Stimulated activated CD4-positive, alpha-beta T cell treated with anti-CD3 and anti-CD28 coated beads, Interleukin-15, amount 100 ng/mL, for 24 hours (primary cell): ENCODE measurements at regions not wholly inside any gene's neighbourhood (a gene's known extent, or its start where the extent isn't known, plus 50 kb on each side); places are given as distances from the start of the nearest gene placed in this dataset.
A peak's percentile ranks its signal among the peaks of the same experiment; 100 is the strongest.

Experiments
- DNase-seq: peaks from one replicate; pipeline ENCODE4 v3.0.0-alpha.2; 2020

DNA sequence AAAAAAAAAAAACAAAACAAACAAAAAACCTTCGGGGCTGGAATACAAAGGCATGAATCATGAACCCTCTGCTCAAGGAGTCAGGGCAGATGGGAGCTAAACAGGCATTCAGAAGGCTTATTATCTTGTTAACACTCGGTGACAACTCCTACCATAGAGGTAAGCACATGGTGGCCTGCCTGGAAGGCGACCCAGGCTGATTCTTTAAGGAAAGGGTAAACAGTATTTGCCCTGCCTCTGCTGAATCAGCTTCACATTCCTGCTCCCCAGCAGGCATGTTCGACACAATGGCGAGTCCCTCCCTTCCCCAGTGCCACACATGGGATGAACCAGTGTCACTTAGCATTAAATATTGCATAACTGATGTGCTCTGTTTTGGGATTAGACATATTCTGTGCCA is 191.9 kb downstream of the ARL4C start:
- no peak for DNase-seq

DNA sequence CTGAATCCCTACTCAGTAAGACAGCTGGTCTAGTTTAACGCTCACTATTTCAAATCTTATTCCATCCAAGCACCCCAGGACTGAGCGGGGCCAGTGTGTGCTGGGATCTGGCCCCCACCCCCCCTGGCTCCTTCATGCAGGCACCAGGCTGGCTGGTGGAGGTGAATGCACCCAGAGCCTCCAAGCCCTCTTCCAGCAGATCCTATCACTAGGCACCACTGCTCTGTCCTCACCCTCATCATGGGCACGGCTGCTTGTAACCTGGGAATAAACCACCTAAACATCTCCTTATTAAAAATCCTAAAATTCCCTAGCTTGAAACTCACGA is 194.3 kb downstream of the ARL4C start:
- DNase-seq: no peak

DNA sequence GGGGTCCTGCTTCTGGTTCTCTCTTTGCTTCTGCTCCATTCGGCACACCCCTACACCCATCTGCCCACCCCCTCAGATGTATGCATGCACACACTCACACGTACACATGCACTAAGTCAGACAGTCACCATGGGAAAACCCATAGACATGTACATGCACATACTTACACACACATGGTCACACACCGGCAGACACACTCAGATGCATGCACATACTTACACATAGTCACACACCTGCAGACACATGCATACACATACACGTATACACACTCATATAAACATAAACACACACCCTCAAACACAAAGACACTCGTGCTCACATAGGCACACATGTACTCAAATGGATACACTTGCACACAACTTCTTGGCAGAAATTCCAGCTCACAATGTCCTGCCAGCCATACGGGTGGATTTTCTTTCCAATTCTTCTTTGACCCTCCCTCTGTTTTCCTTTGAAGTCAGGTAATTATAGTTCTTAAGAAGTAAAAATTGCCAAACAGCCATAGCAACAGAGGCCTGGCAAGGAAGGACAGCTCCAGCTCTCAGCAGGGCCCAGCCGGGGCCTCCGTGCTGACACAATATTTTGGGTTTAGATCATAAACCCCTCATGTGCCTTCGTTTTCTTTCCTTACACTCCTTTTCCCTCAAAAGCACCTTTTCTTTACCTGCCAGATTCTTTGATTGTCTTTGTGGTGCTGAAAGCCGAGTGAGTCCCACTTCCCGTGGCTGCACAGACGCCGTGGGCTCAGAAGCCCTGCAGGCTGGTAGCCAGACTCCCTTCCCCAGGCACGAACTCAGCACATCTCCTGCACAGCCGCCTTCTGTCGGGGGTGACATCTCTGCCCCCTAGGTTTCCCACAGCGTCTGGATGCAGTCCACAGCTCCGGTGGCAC is 195.7 kb downstream of the ARL4C start:
- DNase-seq: no peak

DNA sequence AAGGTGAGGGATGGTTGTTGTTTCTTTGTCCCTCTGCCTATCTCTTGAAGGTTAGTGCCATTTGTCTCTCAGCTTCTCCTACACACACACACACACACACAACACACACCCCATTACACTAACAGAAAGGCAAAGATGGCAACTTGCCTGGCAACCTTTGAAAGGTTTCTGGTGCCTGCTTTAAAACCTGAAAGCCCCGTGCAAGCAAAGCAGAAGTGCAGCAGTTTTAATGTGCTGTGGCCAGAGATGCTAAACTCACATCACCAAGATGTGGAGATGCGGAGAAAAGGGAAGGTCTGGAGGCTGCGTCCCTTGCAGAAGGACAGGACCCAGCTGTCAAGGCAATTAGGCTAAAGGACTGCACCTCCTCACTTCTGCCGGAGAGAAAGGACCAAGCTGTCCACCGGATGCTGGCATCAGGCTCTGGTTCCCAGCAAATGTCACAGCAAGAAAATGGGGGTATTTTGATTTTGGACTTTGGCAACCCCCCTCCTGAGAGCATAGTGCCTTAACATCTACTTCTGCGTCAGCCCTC is 196.4 kb downstream of the ARL4C start:
- no peak for DNase-seq

DNA sequence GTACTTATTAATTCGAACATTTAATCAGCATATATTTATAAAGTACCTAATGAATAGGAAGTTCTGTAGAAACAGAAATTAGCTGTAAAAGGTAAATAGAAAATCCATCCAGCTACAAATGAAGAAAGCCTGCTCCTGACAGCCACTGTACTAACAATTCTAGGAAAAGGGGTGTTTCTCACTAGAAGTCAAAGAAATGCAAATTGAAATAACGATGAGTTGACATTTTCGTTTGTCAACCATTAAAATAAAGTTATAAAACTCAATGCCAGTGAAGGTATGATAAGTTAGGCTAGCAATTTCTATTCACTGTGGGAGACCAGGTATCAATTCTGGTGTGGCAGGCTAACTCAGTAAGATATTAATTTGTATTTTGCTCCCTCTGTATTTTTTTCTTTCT is 198.0 kb downstream of the ARL4C start:
- DNase-seq: no peak

DNA sequence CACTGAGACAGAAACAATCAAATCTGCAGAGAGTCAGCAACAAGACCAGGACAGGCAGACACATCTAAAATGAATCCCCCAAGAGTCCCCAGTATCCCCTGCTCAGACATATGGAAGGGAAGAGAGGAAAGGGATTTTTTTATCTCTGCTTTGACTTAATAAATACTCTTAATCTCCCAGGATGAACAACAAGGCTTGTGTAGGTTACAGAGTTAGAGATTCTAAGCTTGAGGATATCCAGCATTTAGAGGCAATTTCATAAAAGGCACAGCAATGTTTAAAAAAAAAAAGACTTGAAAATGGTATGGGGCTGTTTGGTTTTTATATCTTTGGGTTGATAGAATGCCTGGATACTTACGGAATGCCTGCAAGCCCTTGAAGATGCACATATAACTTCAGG is 199.9 kb downstream of the ARL4C start:
- no peak for DNase-seq

DNA sequence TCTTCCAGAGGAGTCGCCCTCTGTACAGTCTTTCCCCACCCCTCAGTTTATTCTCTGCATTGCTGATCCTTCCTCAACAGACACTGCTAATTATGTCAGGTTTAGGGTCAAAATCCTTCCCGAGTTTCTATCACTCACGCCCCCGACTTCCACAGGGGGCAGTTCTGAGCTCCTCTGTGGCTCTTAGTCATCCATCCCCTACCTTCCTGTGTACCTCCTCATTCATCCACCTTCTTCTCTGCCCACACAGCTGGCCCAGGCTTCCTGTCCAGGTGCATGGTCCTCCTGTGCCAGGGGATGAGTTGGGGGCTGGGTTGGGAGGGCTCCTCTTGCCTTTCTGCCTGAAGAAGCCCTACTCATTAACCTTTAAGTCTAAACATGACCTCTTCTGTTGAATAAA is 202.9 kb downstream of the ARL4C start:
- DNase-seq: peak; percentile 30

DNA sequence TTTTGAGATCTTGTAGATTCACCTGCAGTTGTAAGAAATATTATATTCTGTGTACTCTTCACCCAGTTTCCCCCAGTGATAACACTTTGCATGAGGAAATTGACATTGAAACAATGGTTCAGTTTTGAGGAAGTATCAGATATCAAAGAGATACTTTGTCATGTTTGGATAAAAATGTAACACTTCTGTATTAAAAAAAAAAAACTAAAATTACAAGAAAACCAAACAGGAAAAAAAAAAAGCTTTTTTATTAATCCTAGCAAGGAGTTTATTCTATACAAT is 204.0 kb downstream of the ARL4C start:
- DNase-seq: no peak

DNA sequence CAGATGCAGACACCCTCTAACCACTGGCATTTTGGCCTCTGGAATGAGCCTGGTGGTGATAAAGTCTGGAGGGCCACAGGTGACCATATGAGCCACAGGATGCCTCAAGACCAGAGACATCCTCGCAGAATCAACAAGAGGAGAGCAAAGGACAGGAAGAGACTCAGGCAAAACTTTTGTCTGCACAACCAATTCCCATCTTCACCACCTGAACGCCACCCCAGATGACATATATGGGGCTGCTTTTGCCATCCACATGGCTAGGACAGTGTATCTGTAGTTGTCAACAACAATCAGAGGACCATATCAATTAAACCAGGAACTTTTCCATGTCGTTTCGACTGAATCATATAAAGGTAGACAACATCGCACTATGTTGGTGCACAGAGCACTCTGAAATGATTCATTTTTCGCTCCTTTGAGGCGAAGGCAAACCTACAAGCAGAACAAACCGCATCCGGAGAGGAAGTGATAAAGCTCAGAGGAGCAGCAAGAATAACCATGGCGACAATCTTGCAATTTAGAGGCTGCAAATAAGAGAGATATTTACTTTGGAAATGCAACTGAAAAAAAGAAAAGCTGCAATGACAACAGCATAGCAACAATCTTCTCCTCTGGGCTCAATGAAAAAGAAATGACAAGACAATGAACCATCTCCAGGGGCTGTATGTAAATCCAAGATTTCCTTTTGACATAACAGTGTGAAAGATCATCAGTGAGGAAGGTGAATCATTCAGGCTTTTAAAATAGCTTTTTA is 204.5 kb downstream of the ARL4C start:
- peak; percentile 69 for DNase-seq

DNA sequence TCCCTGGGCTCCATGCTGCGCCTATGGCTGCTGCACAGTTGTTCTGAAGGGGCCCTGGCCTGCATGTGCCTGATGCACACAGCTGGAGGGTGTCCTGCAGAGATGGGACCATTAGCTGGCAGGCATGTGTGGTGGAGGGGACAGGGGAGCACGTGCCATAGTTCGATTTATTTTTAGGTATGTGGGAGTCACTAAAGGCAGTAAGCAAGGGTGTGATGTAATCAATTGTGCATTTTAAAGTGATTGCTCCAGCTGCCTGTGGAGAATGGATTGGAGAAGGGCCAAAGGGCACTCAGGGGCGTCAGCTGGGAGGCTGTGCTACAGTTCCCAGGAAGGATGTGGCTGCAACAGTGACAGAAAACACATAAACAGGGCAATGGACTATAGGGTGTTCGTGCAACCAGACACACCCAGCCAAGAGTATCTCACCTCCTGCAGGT is 205.1 kb downstream of the ARL4C start:
- no peak for DNase-seq

DNA sequence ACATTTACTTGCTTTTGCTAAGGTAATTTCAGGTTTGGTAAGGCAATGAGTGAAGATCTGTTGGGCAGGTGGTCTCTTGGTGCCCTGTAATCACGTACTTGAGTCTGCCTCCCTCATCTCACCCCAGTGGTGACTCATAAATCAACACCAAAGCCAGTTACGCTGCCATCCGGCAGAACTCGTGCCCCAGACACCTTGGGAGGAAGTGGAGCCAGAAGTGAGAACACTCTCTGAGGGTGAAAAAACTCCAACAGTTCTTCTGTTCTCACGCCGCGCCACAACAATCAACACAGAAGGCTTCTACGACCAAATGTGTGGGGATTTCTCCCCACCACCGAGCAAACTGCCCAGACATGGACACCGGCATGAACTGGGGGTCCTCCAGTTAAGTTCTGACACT is 206.2 kb downstream of the ARL4C start:
- DNase-seq: peak; percentile 81

DNA sequence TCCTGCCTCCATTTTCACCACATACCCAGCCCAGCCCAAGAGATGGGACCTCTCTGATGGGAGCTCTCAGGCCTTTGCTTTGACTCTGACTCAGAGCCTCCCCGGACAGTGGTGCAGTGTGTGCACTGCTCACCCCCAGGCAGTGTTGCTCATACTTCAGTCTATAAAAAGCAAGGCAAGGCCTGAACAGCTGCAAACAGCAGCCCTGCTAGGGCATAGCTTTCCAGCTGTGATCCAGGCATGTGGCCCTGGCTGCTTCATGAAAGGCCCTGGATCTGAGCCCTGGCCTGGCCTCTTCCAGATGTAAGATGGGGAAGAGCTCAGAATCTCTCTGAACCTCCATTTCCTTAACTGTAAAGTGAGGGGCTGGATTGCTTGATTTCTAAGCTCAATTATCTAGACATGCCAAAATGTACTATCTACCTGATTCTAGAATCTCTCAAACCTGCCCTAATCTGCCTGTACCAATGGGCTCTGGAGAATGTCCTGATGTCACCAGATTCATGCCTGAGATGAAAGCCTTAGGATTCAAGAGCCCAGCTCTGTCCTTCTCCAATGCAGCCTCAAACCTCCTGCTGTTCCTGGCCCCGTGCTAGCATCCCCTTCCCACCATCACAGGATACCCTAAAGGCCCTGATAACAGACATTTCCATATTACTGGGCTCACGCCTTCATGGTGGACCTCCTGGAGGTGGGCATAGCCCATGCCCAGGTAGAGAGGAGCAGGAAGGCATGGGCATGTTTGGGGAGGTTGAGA is 206.9 kb downstream of the ARL4C start:
- peak; percentile 59 for DNase-seq

DNA sequence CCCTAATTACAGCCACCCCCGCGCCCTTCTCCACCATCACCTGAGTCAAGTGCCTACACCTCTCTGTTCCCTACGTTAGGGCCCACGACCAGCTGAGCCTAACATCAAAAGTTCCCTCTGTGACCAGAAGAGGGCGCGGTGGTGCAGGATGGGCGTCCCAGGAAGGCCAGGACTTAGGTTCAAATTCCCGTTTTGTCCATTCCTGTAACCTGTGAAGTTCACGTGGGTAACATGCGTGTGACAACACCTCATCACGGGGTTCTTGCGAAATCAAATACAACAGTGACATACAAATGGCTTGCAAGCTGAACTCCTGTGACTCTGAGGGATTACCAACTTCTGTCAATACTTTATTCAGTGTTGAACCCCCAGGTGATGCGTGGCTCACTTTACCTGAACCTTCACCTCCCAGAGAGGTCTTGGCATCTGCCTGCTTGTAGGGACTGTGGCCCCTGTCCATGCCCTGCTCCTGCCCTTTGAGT is 207.9 kb downstream of the ARL4C start:
- peak; percentile 80 for DNase-seq

DNA sequence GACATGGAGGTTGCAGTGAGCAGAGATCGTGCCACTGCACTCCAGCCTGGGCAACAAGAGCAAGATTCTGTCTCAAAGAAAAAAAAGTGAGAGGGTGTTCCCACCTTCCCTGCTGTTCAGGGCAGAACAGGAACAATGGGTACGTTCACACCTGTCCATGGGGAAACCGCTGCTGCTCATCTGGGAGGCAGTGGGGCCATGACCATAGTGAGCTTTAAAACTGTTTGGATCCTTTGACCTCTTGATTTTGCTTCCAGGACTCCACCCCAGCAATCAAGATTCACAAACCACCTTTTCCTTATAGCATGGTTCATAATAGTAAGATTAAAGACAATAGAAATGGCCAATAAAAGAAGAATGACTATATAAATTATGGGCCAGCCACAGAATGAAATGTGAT is 209.2 kb downstream of the ARL4C start:
- DNase-seq: no peak

DNA sequence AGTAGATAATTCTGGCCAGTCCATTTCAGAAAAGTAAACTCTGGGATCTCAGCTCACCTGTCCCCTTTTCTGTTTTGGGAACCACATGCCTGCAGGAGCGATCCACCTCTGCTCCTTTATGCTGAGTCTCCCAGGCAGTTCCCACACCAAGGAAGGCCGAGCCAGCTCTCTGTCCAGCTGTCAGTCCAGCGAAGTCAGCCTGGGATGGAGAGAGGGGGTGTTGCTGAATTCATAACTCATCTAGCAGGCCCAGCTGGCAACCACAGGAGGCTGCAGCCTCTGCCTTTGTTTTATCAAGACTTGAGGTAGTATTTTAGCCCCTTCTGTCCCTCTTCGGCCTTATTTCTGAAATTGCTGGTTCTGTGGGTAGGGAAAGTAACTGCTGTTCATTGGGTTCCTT is 209.9 kb downstream of the ARL4C start:
- DNase-seq: no peak

DNA sequence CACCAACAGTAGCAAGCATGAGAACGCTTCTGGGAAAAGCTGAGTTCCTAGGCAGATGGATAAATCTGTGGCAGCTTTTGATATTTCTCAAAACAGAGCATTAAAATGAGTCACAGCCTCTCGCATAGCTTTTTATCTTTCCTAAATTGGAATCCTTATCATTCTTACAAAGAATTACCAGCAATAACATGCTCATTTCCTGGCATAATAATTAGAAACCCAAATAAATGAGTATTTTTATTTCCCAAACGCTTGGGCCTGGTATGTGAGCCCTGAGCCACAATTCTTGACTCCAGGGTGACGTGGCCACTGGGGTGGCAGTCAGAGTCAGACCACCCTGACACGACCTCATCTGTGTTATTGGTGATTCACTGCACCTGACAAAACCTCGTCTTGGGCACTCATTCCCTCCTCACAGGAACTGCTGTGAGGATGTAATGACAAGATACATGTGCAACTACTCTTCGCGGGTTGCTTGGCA is 210.7 kb downstream of the ARL4C start:
- DNase-seq: peak; percentile 30

DNA sequence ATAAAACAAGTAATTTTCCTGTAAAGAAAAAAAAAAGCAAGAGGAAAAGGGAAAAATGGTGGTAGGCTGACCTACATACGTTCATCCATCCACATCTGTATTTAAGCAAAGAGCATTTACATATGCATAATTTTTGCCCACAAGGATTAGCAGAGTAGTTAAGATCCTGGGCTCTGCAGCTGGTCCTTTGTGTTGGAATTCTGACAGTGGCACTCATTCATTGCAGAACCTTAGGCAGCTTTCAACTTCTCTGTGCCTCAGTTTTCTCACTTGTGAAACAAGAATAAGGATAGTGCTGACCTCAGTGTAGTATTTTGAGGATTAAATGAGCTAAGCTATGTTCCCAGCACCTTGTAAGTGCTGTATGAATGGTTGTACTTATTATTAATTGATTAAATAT is 211.3 kb downstream of the ARL4C start:
- DNase-seq: no peak

DNA sequence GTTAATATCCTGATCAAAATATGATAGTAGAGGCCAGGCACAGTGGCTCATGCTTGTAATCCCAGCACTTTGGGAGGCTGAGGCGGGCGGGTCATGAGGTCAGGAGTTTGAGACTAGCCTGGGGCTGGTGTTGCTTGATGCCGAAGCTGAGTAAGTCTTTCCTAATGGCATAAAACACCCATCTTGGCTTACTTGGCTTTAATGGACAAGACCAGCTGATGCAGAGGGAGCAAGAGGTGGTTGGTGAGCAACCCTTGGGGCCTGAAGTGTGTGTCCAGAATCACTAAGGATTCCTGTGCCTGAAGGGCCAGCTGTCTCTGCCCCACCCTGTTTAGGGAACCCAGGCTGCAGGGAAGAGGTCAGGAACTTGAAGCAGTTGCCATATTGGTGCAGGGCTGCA is 217.2 kb downstream of the ARL4C start:
- no peak for DNase-seq

DNA sequence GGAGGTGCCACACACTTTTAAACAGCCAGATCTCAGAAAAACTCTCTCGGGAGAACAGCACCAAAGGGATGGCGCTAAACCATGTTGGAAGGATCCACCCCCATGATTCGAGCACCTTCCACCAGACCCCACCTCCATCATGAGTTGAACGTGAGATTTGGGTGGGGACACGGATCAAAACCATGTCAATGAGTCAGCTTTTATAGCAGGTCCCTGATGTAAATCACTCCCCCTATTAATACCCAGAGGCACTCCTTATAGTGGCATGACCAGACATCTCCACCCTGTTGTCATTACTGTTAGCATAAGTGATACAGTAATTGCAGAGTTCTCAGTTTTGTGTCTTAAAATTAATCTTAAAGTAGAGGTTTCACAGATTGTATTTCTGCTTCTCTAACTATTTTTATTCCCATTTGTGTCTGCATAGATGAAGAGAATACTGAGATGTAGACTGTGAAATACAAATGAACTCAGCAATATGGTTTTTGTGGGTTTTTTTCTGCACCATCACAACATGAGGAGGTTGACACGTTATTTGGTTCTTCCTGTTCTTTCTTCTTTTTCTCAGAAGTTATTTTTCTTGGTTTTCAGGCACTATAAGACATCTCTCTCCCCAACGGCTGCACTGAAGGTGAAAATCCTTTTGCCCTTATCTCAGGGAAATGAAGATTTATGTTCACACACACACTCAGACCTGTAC is 218.2 kb downstream of the ARL4C start:
- no peak for DNase-seq

DNA sequence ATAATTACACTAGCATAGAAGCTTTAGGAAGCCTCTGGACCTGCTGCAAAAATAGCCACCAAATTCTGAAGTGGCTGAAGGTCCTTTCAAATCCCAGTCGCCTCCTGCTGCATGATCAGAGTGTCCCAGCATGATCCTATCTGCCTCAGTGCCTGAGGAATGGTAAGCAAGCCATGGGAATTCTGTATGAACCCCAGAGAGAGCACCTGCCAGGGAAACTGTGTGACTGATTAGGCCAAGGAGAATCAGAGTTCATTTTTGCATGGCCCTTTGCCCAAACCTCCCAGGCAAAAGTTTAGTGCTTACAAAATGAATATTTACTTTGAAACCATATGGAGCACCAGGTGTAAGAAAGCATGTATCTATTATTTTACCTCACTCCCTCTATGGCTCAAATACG is 221.4 kb downstream of the ARL4C start:
- no peak for DNase-seq

DNA sequence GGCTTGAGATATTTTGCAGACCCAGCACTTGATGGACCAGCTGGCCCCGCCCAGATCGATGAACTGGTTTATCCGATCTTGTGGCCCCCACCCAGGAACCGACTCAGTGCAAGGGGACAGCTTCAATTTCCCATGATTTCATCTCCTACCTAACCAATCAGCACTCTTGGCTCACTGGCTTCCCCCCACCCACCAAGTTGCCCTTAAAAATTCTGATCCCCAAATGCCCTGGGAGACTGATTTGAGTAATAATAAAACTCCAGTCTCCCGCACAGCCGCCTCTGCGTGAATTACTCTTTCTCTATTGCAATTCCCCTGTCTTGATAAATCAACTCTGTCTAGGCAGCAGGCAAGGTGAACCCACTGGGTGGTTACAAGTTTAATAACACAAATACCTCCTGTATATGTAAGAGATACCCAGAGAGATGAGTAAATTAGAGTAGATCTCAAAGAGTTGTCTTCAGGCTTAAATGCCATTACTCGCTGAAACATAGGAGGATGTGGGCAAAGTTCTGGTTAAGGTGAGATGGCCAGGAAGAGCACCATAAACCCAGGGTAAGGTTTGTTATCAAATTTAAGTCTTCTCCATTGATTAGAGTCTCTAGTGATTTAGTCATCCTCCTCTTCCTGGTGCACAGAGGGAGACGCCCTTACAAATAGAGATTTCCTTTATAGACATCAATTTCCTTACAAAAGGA is 222.8 kb downstream of the ARL4C start:
- DNase-seq: peak; percentile 51
